GM12801 (cell line): ENCODE measurements at regions not wholly inside any gene's neighbourhood (a gene's known extent, or its start where the extent isn't known, plus 50 kb on each side); places are given as distances from the start of the nearest gene placed in this dataset.

Experiments used
- TF ChIP-seq, protein P1 (sequence below): IDR thresholded peaks from one replicate; pipeline ENCODE4 v1.5.1; 2011; ENCODE audit warnings: control low read depth; ENCODE audit not compliant: insufficient read length; ENCODE audit errors: extremely low read depth

GRCh38 chr11:119515771-119516400 is 92.9 kb upstream of the THY1 start:
- TF ChIP-seq, protein P1, sequence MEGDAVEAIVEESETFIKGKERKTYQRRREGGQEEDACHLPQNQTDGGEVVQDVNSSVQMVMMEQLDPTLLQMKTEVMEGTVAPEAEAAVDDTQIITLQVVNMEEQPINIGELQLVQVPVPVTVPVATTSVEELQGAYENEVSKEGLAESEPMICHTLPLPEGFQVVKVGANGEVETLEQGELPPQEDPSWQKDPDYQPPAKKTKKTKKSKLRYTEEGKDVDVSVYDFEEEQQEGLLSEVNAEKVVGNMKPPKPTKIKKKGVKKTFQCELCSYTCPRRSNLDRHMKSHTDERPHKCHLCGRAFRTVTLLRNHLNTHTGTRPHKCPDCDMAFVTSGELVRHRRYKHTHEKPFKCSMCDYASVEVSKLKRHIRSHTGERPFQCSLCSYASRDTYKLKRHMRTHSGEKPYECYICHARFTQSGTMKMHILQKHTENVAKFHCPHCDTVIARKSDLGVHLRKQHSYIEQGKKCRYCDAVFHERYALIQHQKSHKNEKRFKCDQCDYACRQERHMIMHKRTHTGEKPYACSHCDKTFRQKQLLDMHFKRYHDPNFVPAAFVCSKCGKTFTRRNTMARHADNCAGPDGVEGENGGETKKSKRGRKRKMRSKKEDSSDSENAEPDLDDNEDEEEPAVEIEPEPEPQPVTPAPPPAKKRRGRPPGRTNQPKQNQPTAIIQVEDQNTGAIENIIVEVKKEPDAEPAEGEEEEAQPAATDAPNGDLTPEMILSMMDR = no peak

- TF ChIP-seq, protein P1 = no peak
These were observed 90.8 kb upstream of the THY1 start for GRCh38 chr11:119513806-119514170.

- TF ChIP-seq, protein P1 = no peak
These were observed 90.3 kb upstream of the THY1 start for GRCh38 chr11:119513131-119513805.

GRCh38 chr11:119512369-119512768 is 89.4 kb upstream of the THY1 start:
- TF ChIP-seq, protein P1 = no peak

- TF ChIP-seq, protein P1 = no peak
These were observed 88.8 kb upstream of the THY1 start for GRCh38 chr11:119511614-119512306.

GRCh38 chr11:119509969-119510401 is 87.0 kb upstream of the THY1 start:
- TF ChIP-seq, protein P1 = no peak

- TF ChIP-seq, protein P1 = no peak
These were observed 86.4 kb upstream of the THY1 start for GRCh38 chr11:119509282-119509841.
